PC-9 (cell line): ENCODE measurements at regions not wholly inside any gene's neighbourhood (a gene's known extent, or its start where the extent isn't known, plus 50 kb on each side); places are given as distances from the start of the nearest gene placed in this dataset.

Experiments
- BruUV-seq: library from RNA; stranded (reverse); fragments of 400-500 nt; replicated peaks from 2 replicates; lab custom pipeline; 2021; lab: Mats Ljungman, UMichigan
- CTCF ChIA-PET: fragments of 300-600 bp; sonication (Branson Sonifier 250); formaldehyde crosslinking; loops from one replicate; lab custom pipeline; 2022; ENCODE audit warnings: antibody characterized with exemption; lab: Charles Lee
- POLR2A ChIA-PET: fragments of 300-600 bp; sonication (Branson Sonifier 250); formaldehyde crosslinking; loops from one replicate; lab custom pipeline; 2022; ENCODE audit warnings: antibody characterized with exemption; ENCODE audit not compliant: unreplicated experiment; lab: Charles Lee
- DNase-seq, 2 experiments: peaks; one replicate each; pipeline versions ENCODE4 v3.0.0 to v3.0.0-alpha.2; 2015 to 2022; ENCODE audit warnings: mixed read lengths in 1 of 2
- H2AFZ ChIP-seq: fragments of 200-600 bp; sonication (generic); 2 replicates; pipeline ENCODE4 v1.8.1; 2017; ENCODE audit warnings: antibody characterized with exemption
- H3F3A ChIP-seq: fragments of 200-600 bp; sonication (generic); 2 replicates; pipeline ENCODE4 v1.8.1; 2017; ENCODE audit warnings: antibody characterized with exemption, mild to moderate bottlenecking, low read depth; ENCODE audit not compliant: insufficient read depth
- H3K27ac ChIP-seq: fragments of 200-600 bp; sonication (generic); 2 replicates; pipeline ENCODE4 v1.6.1; 2016; ENCODE audit warnings: mixed run types
- H3K27me3 ChIP-seq: fragments of 200-600 bp; sonication (generic); 2 replicates; pipeline ENCODE4 v1.6.1; 2016; ENCODE audit warnings: low read depth, mixed run types; ENCODE audit not compliant: insufficient read depth
- H3K36me3 ChIP-seq: fragments of 200-600 bp; sonication (generic); 2 replicates; pipeline ENCODE4 v1.6.1; 2016; ENCODE audit warnings: low read depth, mixed run types
- H3K4me1 ChIP-seq: fragments of 200-600 bp; sonication (generic); replicated peaks from 2 replicates; pipeline ENCODE4 v1.6.1; 2016; ENCODE audit warnings: mixed run types; ENCODE audit not compliant: insufficient read depth
- H3K4me2 ChIP-seq: fragments of 200-600 bp; sonication (generic); 2 replicates; pipeline ENCODE4 v1.6.1; 2017; ENCODE audit warnings: mixed run types
- H3K4me3 ChIP-seq: fragments of 200-600 bp; sonication (generic); 2 replicates; pipeline ENCODE4 v1.6.1; 2016; ENCODE audit warnings: mixed run types
- H3K79me2 ChIP-seq: fragments of 200-600 bp; sonication (generic); 2 replicates; pipeline ENCODE4 v1.6.1; 2017; ENCODE audit warnings: low read depth, mixed run types
- H3K9me2 ChIP-seq: fragments of 200-600 bp; sonication (generic); 2 replicates; pipeline ENCODE4 v1.8.1; 2017; ENCODE audit warnings: mild to moderate bottlenecking; ENCODE audit not compliant: insufficient read depth
- H3K9me3 ChIP-seq: fragments of 200-600 bp; sonication (generic); 2 replicates; pipeline ENCODE4 v1.8.1; 2016; ENCODE audit warnings: low read depth; ENCODE audit not compliant: insufficient read depth
- H4K20me1 ChIP-seq: fragments of 200-600 bp; sonication (generic); 2 replicates; pipeline ENCODE4 v1.8.1; 2017; ENCODE audit not compliant: insufficient read depth
- EZH2 ChIP-seq: fragments of 200-600 bp; sonication (generic); IDR thresholded peaks from 2 replicates; pipeline ENCODE4 v1.8.0; 2017; ENCODE audit warnings: antibody characterized with exemption, low read depth
- intact Hi-C: fragments of 100-400 bp; cut with micrococcal nuclease; formaldehyde crosslinking; loops from one replicate; pipeline ENCODE4 v1.10.0; 2022; ENCODE audit not compliant: unreplicated experiment
- TF ChIP-seq, protein P1 (sequence below): fragments of 200-600 bp; sonication (generic); conservative IDR thresholded peaks from 2 replicates; pipeline ENCODE4 v1.6.1; 2017; ENCODE audit warnings: mixed run types, antibody characterized with exemption, mild to moderate bottlenecking, moderate library complexity

DNA sequence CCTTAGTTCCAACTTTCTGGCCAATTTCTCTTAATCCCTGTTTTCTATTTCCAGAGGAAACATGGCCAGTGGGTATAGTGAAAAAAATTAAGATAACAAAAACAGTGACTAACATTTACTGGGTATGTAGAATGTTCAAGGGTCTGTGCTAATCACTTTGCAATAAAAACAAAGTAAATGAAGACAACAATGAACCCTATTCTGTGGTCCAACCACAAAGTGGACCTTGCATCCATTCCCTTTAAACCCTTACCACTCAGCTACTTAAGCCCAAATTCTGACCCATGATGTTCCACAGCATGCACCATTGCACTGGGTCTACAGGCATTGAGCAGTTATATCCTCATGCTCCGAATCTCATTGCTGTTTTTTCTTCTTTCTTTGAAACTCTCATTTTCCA is 179.9 kb upstream of the PRKCQ start:
- Histone ChIP-seq H3K4me2 (no peak overlapping the region), H3K4me1 (no peaks in the 10 kb centered on the region), H2AFZ (no peak overlapping the region), H3K79me2 (no peaks in the 10 kb centered on the region), H3K36me3 (no peaks in the 10 kb centered on the region), H3K4me3 (no peak overlapping the region), H3F3A (no peaks in the 10 kb centered on the region), H3K9me2 (no peaks in the 10 kb centered on the region), H4K20me1 (no peaks in the 10 kb centered on the region), H3K27ac (no peak overlapping the region), H3K9me3 (no peaks in the 10 kb centered on the region), H3K27me3 (no peaks in the 10 kb centered on the region)
- POLR2A ChIA-PET, result no interaction called here
- TF ChIP-seq, protein P1, sequence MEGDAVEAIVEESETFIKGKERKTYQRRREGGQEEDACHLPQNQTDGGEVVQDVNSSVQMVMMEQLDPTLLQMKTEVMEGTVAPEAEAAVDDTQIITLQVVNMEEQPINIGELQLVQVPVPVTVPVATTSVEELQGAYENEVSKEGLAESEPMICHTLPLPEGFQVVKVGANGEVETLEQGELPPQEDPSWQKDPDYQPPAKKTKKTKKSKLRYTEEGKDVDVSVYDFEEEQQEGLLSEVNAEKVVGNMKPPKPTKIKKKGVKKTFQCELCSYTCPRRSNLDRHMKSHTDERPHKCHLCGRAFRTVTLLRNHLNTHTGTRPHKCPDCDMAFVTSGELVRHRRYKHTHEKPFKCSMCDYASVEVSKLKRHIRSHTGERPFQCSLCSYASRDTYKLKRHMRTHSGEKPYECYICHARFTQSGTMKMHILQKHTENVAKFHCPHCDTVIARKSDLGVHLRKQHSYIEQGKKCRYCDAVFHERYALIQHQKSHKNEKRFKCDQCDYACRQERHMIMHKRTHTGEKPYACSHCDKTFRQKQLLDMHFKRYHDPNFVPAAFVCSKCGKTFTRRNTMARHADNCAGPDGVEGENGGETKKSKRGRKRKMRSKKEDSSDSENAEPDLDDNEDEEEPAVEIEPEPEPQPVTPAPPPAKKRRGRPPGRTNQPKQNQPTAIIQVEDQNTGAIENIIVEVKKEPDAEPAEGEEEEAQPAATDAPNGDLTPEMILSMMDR, result no peak
- no peak for TF ChIP-seq EZH2
- no TSS peak for BruUV-seq
- DNase-seq, result no peak
- intact Hi-C loops, result no loop called here
- CTCF ChIA-PET, result no interaction called here

DNA sequence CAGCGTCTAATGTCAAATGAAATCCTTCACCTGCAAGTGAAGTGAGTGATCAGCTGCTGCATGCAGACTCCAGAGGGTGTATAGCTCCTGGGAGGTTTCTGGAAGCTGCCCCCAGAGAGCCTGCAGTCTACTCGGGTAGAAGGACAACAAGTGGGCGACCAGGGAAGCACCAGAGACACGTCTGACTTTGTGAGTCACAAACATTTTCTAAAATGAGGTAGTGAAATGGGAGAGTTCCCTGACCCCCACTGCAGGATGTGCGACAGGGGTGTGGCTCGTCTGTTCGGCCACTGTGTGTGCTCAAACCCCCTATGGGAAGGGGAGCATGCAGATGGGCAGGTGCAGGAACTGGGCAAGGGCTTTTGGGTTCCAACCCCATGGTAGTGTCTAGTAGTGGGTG is 177.1 kb upstream of the PRKCQ start:
- no TSS peak for BruUV-seq
- no peak for DNase-seq
- Histone ChIP-seq H3K4me3 (no peak overlapping the region), H3K9me2 (no peaks in the 10 kb centered on the region), H3K27ac (no peak overlapping the region), H4K20me1 (no peaks in the 10 kb centered on the region), H3K27me3 (no peaks in the 10 kb centered on the region), H2AFZ (no peak overlapping the region), H3K4me2 (no peak overlapping the region), H3F3A (no peaks in the 10 kb centered on the region), H3K79me2 (no peaks in the 10 kb centered on the region), H3K9me3 (no peaks in the 10 kb centered on the region), H3K36me3 (no peaks in the 10 kb centered on the region), H3K4me1 (no peaks in the 10 kb centered on the region)
- TF ChIP-seq, protein P1, result no peak
- TF ChIP-seq EZH2, result no peak
- CTCF ChIA-PET, result no interaction called here
- intact Hi-C loops, result no loop called here
- POLR2A ChIA-PET, result no interaction called here

DNA sequence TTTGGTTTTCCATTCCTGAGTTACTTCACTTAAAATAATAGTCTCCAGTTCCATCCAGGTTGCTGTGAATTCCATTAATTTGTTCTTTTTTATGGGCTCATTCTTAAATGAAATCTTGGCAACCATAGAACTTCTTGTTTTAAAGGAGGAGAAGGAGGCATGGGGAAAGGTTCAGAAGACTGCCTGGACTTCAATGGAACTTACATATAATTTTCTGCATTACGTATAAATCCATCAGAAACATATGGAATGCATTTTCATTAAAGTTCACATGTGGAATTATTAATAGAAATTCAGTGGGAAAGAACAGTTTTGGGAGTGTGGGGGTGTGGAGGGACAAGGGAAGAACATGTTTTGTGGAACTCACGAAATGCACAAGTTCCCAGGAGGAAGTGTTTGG is 176.6 kb upstream of the PRKCQ start:
- BruUV-seq, result no TSS peak
- intact Hi-C loops, result no loop called here
- no peak overlapping the region for H3K4me3 ChIP-seq
- H3K4me1 ChIP-seq, result peaks cover under 1% of the 10 kb centered on the region; the same call in 1 of the 2 replicates
- H3K36me3 ChIP-seq, result no peaks in the 10 kb centered on the region
- no peaks in the 10 kb centered on the region for H4K20me1 ChIP-seq
- POLR2A ChIA-PET, result no interaction called here
- no peak overlapping the region for H2AFZ ChIP-seq
- no peak overlapping the region for H3K27ac ChIP-seq
- H3K79me2 ChIP-seq, result no peaks in the 10 kb centered on the region
- CTCF ChIA-PET, result no interaction called here
- no peaks in the 10 kb centered on the region for H3K9me3 ChIP-seq
- no peak for DNase-seq
- no peak for TF ChIP-seq EZH2
- TF ChIP-seq, protein P1, result no peak
- no peaks in the 10 kb centered on the region for H3K9me2 ChIP-seq
- H3K4me2 ChIP-seq, result no peak overlapping the region
- no peaks in the 10 kb centered on the region for H3K27me3 ChIP-seq
- H3F3A ChIP-seq, result no peaks in the 10 kb centered on the region
